ENCODE measurements at regions not wholly inside any gene's neighbourhood (a gene's known extent, or its start where the extent isn't known, plus 50 kb on each side); places are given as distances from the start of the nearest gene placed in this dataset.

GRCh38 chr1:39110882-39111281, 84.7 kb downstream of the NDUFS5 start:
- no peak for TF ChIP-seq CTCF (IDR thresholded peaks at IDR 0.05)
- no peak for TF ChIP-seq POLR2A (IDR thresholded peaks at IDR 0.05)
- no peak for TF ChIP-seq POLR2AphosphoS5 (IDR thresholded peaks at IDR 0.05)
